Smooth muscle cell (in vitro differentiated cells): ENCODE measurements at regions not wholly inside any gene's neighbourhood (a gene's known extent, or its start where the extent isn't known, plus 50 kb on each side); places are given as distances from the start of the nearest gene placed in this dataset.

Source experiments
- DNase-seq: peaks from one replicate; lab custom pipeline; 2025; ENCODE audit not compliant: unreplicated experiment; lab: John Stamatoyannopoulos, UW
- H2AFZ ChIP-seq: fragments of 200-600 bp; sonication (generic); 2 replicates; pipeline ENCODE4 v1.6.0; 2016; ENCODE audit warnings: antibody characterized with exemption, low read depth, mild to moderate bottlenecking
- H3F3A ChIP-seq: fragments of 200-600 bp; sonication (generic); 2 replicates; pipeline ENCODE4 v1.6.0; 2017; ENCODE audit warnings: antibody characterized with exemption, low read depth
- H3K27ac ChIP-seq: fragments of 200-600 bp; sonication (generic); 2 replicates; pipeline ENCODE4 v1.5.1; 2016; ENCODE audit warnings: low read depth, mild to moderate bottlenecking
- H3K27me3 ChIP-seq: fragments of 200-600 bp; sonication (generic); 2 replicates; pipeline ENCODE4 v1.6.1; 2016; ENCODE audit warnings: low read depth, mild to moderate bottlenecking
- H3K36me3 ChIP-seq: fragments of 200-600 bp; sonication (generic); 2 replicates; pipeline ENCODE4 v1.5.1; 2016; ENCODE audit warnings: low read depth
- H3K4me1 ChIP-seq: fragments of 200-600 bp; sonication (generic); 2 replicates; pipeline ENCODE4 v1.5.1; 2016; ENCODE audit warnings: low read depth
- H3K4me2 ChIP-seq: fragments of 200-600 bp; sonication (generic); 2 replicates; pipeline ENCODE4 v1.6.0; 2016; ENCODE audit warnings: mild to moderate bottlenecking
- H3K4me3 ChIP-seq: fragments of 200-600 bp; sonication (generic); 2 replicates; pipeline ENCODE4 v1.5.1; 2016; ENCODE audit warnings: mild to moderate bottlenecking
- H3K79me2 ChIP-seq: fragments of 200-600 bp; sonication (generic); 2 replicates; pipeline ENCODE4 v1.6.0; 2016; ENCODE audit warnings: low read depth, mild to moderate bottlenecking
- H3K9ac ChIP-seq: fragments of 200-600 bp; sonication (generic); 2 replicates; pipeline ENCODE4 v1.6.0; 2016; ENCODE audit warnings: low read depth
- H3K9me3 ChIP-seq: fragments of 200-600 bp; sonication (generic); replicated peaks from 2 replicates; pipeline ENCODE4 v1.5.1; 2016; ENCODE audit warnings: low read depth
- H4K20me1 ChIP-seq: fragments of 200-600 bp; sonication (generic); 2 replicates; pipeline ENCODE4 v1.6.0; 2016; ENCODE audit warnings: low read depth
- WGBS: methylation state at CpG from one replicate; pipeline ENCODE4 v1.1.7; 2016; ENCODE audit warnings: low lambda C conversion rate; 5-methylcytosine and 5-hydroxymethylcytosine counted together
- TF ChIP-seq, protein P1 (sequence below): fragments of 200-600 bp; sonication (generic); IDR thresholded peaks from 2 replicates; pipeline ENCODE4 v1.5.1; 2017; ENCODE audit warnings: borderline replicate concordance, mild to moderate bottlenecking, antibody characterized with exemption; ENCODE audit not compliant: insufficient read depth, poor library complexity, severe bottlenecking

- no peaks in the 10 kb centered on the region for H3K36me3 ChIP-seq
These were observed 600.6 kb upstream of the FAT3 start for GRCh38 chr11:91624021-91624420.

GRCh38 chr11:91608677-91609076 is 615.9 kb upstream of the FAT3 start:
- DNase-seq = no peak
- Histone ChIP-seq H3K4me3 (no peak overlapping the region), H3K4me2 (no peak overlapping the region), H4K20me1 (no peaks in the 10 kb centered on the region), H3K27ac (no peak overlapping the region), H3K79me2 (no peaks in the 10 kb centered on the region), H3K27me3 (no peaks in the 10 kb centered on the region), H3K9me3 (no peaks in the 10 kb centered on the region), H3K4me1 (no peaks in the 10 kb centered on the region), H3K9ac (no peak overlapping the region), H2AFZ (no peak overlapping the region), H3F3A (no peaks in the 10 kb centered on the region), H3K36me3 (no peaks in the 10 kb centered on the region)
- 91% methylated on average over 2 of the region's 3 CpGs for WGBS
- TF ChIP-seq, protein P1, sequence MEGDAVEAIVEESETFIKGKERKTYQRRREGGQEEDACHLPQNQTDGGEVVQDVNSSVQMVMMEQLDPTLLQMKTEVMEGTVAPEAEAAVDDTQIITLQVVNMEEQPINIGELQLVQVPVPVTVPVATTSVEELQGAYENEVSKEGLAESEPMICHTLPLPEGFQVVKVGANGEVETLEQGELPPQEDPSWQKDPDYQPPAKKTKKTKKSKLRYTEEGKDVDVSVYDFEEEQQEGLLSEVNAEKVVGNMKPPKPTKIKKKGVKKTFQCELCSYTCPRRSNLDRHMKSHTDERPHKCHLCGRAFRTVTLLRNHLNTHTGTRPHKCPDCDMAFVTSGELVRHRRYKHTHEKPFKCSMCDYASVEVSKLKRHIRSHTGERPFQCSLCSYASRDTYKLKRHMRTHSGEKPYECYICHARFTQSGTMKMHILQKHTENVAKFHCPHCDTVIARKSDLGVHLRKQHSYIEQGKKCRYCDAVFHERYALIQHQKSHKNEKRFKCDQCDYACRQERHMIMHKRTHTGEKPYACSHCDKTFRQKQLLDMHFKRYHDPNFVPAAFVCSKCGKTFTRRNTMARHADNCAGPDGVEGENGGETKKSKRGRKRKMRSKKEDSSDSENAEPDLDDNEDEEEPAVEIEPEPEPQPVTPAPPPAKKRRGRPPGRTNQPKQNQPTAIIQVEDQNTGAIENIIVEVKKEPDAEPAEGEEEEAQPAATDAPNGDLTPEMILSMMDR = no peak

More at GRCh38 chr11:91624021-91624420, 600.6 kb upstream of the FAT3 start:
- Histone ChIP-seq H3K27ac (no peak overlapping the region), H3K27me3 (no peaks in the 10 kb centered on the region), H3K4me1 (no peaks in the 10 kb centered on the region), H4K20me1 (no peaks in the 10 kb centered on the region), H3K79me2 (no peaks in the 10 kb centered on the region), H3K4me2 (no peak overlapping the region), H2AFZ (no peak overlapping the region), H3F3A (no peaks in the 10 kb centered on the region), H3K4me3 (no peak overlapping the region), H3K9me3 (peaks cover 6% of the 10 kb centered on the region), H3K9ac (no peak overlapping the region)
- no peak for DNase-seq
- TF ChIP-seq, protein P1 = no peak
- WGBS = 91% methylated on average over 5 of the region's 5 CpGs

- no peaks in the 10 kb centered on the region for H3K27me3 ChIP-seq
- no peaks in the 10 kb centered on the region for H3F3A ChIP-seq
- TF ChIP-seq, protein P1 = no peak
- no peak overlapping the region for H3K9ac ChIP-seq
- no peak overlapping the region for H2AFZ ChIP-seq
- no peak overlapping the region for H3K4me3 ChIP-seq
- 82% methylated on average over 1 of the region's 1 CpG for WGBS
- no peaks in the 10 kb centered on the region for H3K9me3 ChIP-seq
- H3K79me2 ChIP-seq = no peaks in the 10 kb centered on the region
- H3K4me2 ChIP-seq = no peak overlapping the region
- no peaks in the 10 kb centered on the region for H3K4me1 ChIP-seq
- H3K36me3 ChIP-seq = no peaks in the 10 kb centered on the region
- no peak for DNase-seq
- H4K20me1 ChIP-seq = no peaks in the 10 kb centered on the region
- no peak overlapping the region for H3K27ac ChIP-seq
These were observed 628.5 kb upstream of the FAT3 start for GRCh38 chr11:91596111-91596510.

- H3K4me3 ChIP-seq = no peak overlapping the region
- WGBS = 64% methylated on average over 1 of the region's 1 CpG
- H3K36me3 ChIP-seq = no peaks in the 10 kb centered on the region
- no peak overlapping the region for H3K9ac ChIP-seq
- H3K9me3 ChIP-seq = no peaks in the 10 kb centered on the region
- no peak overlapping the region for H3K4me2 ChIP-seq
- H3K79me2 ChIP-seq = no peaks in the 10 kb centered on the region
- no peaks in the 10 kb centered on the region for H3K4me1 ChIP-seq
- no peaks in the 10 kb centered on the region for H3K27me3 ChIP-seq
- H3F3A ChIP-seq = no peaks in the 10 kb centered on the region
- H3K27ac ChIP-seq = no peak overlapping the region
- TF ChIP-seq, protein P1 = no peak
- no peak for DNase-seq
- no peaks in the 10 kb centered on the region for H4K20me1 ChIP-seq
- H2AFZ ChIP-seq = no peak overlapping the region
These were observed 633.6 kb upstream of the FAT3 start for GRCh38 chr11:91591021-91591420.
